GM18508 (cell line): ENCODE measurements at regions not wholly inside any gene's neighbourhood (a gene's known extent, or its start where the extent isn't known, plus 50 kb on each side); places are given as distances from the start of the nearest gene placed in this dataset.
"Not testable (repeated sequence)": the region's sequence is repeated elsewhere in the genome, so short reads cannot be mapped to it uniquely, and the experiment has no call there.

Experiments
- ATAC-seq: cut with Tn5 transposase; IDR thresholded peaks from one replicate; pipeline ENCODE4 v1.9.1; 2021; ENCODE audit warnings: moderate number of reproducible peaks; ENCODE audit not compliant: insufficient read depth, unreplicated experiment

DNA sequence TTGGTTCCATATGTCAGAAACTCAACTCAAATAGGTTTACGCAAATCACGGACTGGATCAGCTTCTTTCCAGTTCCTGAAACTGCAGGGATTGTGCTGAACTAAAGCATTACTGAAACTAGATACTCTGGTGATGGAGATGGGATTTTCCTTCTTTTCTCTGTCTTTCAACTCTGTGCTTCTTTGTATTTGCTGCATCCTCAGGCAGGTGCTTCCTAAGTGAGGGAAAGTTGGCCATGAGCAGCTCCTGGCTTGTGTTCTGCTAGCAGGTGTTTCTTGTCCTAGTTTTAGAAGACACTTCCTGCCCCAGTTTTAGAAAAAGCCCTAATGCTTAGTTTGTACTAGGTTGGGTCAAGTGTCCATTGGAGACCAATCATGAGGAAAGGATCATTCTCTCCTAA, 86.7 kb upstream of the USP24 start:
- ATAC-seq, result no peak

- no peak for ATAC-seq
Observed at GRCh38 chr1:55300975-55301374, 85.8 kb upstream of the USP24 start.

- no peak for ATAC-seq
Observed at GRCh38 chr1:55298167-55298894, 83.2 kb upstream of the USP24 start.

DNA sequence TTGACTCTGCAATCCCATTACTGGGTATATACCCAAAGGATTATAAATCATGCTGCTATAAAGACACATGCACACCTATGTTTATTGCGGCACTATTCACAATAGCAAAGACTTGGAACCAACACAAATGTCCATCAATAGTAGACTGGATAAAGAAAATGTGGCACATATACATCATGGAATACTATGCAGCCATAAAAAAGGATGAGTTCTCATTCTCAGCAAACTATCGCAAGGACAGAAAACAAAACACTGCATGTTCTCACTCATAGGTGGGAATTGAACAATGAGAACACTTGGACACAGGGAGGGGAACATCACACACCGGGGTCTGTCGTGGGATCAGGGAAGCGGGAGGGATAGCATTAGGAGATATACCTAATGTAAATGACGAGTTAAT, 81.1 kb upstream of the USP24 start:
- ATAC-seq, result not testable (repeated sequence)

DNA sequence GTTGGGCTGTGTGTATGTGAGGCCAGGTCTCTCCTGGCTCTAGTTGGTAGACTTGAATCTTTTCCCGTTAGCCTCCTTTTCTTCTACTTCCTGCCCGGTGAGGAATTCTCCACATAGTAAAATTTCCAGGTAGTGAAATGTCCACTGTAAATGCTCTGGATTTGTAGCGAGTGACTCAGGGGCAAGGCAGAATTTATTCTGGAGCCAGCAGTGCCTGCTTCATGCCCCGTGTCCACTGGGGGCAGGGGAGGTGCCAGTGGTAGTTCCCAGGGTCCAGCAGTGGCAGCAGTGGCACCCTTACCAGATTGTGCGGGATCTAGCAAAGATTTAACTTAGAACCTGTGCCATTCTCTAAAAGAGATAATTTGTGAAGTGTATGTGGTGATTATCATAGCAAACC, 74.5 kb upstream of the USP24 start:
- ATAC-seq, result no peak

DNA sequence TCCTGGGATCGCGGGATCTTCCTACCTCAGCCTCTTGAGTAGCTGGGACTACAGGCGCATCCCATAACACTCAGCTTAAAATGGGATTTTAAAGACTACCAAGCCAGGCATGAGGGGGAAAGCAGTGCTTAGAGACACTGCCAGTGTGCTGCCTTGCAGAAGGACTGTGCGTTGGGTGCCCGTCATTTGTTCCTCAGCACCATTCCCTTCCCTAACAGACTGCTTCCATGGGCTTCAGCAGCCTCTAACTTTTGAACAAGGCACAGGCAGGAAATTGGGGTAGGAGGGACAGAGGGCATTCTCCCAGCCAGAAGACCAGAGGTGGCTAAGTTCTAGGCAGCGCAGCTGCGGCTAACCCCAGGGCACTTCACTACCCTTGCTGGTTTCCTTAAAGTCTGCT, 73.9 kb upstream of the USP24 start:
- no peak for ATAC-seq

- ATAC-seq, result no peak
Observed at GRCh38 chr1:55288245-55288644, 73.1 kb upstream of the USP24 start.

- ATAC-seq, result no peak
Observed at GRCh38 chr1:55287723-55288122, 72.6 kb upstream of the USP24 start.

- no peak for ATAC-seq
Observed at GRCh38 chr1:55286856-55287602, 71.9 kb upstream of the USP24 start.

- ATAC-seq, result no peak
Observed at GRCh38 chr1:55285834-55286233, 70.7 kb upstream of the USP24 start.

DNA sequence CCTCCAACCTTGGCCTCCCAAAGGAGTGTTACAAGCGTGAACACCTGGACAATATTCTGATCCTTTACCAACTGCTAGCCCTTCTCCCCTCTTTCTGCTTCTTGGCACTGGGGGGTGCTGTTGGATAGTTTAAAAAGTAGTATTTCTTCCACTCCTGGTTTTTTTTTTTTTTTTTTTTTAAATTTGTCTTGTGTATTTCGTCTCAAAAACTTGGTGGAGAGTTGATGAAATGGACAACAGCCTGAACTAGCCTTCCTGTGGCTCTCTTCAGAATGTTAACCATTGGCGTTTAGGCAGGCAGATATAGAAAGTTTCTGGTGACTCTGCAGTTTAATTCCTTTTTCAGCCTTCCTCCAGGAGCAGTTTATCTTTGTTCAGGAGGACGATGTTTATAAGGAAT, 69.7 kb upstream of the USP24 start:
- ATAC-seq, result no peak

GRCh38 chr1:55282058-55282457, 66.9 kb upstream of the USP24 start:
- ATAC-seq, result no peak

DNA sequence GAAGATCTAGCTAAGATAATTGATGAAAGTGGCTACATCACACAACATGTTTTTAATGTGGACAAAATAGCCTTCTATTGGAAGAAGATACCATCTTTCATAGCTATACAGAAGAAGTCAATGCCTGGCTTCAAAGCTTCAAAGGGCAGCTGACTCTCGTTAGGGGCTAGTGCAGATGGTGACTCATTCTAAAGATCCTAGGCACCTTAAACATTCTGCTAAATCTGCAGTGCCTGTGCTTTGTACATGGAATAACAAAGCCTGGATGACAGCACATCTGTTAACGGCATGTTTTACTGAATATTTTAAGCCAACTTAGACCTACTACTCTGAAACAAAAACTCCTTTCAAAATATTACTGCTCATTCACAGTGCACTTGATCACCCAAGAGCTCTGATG, 65.6 kb upstream of the USP24 start:
- ATAC-seq, result no peak

DNA sequence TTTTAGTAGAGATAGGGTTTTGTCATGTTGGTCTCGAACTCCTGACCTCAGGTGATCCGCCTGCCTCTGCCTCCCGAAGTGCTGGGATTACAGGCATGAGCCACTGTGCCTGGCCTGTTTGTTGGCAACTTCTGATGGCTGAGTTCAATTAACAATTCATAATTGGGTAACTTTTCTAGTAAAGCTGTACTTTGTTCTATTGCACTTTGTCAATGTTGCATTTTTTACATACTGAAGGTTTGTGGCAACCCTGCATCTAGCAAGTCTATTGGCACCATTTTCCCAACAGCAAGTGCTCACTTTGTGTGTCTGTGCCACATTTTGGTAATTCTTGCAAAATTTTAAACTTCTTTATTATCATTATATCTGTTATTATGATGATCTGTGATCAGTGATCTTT, 64.5 kb upstream of the USP24 start:
- ATAC-seq, result no peak

DNA sequence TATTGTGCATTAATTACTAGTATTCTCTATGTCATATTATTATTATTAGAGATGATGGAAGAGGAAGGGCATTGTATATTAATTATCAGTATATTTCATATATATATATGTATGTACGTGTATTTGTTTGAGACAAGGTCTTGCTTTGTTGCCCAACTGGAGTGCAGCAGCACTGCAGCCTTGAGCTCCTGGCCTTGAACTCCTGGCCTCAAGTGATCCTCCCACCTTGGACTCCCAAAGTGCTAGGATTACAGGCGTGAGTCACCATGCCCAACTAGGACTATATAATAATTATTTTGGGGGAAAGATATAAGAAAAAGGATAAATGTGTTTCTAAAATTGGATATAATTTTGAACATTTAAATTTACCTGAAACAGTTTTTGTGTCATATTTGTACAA, 63.2 kb upstream of the USP24 start:
- no peak for ATAC-seq

DNA sequence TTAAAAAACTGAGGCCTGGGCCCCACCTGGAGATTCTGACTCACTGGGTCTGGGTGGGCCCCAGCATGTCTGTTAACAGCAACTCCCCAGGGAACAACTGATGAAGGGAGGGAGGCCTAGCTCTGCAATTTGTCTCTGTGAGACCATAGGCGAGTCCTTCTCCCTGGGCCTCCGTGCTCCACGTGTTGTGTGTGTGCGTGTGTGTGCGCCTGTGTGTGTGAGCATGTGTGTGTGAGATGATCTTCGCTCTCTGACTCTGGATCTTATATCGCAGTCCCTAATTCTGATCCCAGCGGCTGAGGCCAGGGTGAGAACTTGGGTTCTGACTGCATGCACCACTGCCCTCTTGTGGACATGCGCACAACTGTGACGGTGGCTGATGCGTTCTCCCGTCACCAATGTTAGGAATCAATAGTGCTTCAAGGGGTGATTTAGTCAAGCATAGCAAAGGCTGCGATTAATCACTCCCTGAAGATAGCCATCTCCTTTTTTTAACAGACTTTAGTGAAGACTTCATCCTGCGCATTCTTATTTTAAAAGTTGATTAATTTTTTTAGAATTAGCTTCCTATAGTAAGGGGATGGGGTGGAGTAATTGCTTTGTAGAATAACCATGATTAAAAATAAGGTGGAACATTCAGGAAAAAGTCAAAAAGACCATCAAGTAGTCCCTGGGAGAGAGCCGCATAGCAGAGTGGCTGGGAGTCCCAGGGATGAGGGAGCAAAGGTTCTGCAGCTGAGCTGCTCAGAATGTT, 62.4 kb upstream of the USP24 start:
- ATAC-seq, result no peak

GRCh38 chr1:55276671-55277376, 61.7 kb upstream of the USP24 start:
- ATAC-seq, result no peak

DNA sequence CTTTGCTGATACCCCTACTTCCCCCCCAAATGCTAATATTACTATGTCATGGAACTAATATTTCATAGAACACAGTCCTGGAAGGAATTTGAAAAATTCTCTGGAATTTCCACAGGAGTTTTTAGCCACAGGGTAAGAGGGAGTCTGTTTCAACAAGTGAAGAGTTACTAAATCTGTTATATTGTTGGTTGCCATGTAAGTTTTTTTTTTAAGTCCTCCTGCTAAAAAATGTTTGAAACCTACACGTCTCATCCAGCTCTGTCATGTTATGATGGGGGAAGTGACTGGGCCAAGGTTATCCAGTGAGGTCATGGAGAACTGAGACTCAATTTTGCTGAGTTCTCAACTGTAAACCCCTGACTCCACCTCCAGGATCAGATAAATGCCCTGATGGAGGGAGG, 60.8 kb upstream of the USP24 start:
- no peak for ATAC-seq

DNA sequence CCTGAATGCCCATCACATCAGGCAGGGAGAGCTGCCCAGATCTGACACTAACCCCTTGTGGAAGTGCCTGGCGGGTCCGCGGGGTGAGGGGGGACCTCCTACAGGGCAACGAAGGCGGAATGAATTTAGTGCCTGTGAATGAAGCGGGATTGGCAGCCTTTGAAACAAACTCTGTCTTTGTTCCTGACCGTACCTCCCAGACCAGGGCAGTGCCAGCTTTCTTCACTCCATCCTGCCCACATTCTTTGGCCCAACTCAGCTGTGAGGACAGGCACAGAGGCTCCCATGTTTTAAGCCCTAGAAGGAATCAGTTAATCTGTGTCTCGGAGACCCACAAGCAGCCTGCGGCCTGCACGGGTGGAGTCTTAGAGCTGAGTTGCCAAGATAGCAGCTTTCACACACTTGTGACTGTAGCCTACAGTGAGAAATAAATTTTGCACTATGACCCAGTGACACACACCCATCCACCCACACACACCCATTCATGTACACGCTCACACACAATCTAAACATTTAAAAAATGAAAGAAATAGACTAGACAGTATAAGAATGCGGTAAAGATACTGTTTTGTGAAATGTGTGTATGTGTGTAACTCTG, 60.1 kb upstream of the USP24 start:
- ATAC-seq, result no peak

DNA sequence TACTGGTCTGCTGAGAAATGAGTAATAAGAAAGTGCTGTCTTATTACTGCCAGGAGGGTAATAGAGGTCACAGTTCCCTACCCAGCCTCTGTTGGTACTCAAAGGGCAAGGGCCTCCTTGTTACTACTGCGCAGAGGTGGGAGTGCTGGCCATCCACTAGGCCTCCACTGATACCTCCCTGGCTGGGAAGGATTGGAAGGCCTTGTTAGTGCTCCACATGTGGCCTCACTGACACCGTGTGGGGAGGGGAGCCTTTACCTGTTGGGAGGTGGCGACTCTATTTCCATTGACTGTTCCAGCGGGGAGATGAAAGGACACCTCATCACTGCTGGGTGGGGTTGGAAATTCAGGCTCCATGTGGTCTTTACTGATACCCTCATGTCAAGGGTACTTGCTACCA, 57.8 kb upstream of the USP24 start:
- no peak for ATAC-seq
